SK-N-SH treated with all-trans-retinoic acid at 6 μM for 48 hours (cell line): ENCODE measurements at regions not wholly inside any gene's neighbourhood (a gene's known extent, or its start where the extent isn't known, plus 50 kb on each side); places are given as distances from the start of the nearest gene placed in this dataset.

Experiments used
- ARNTL ChIP-seq: fragments of 450-650 bp; formaldehyde crosslinking; IDR thresholded peaks from 2 replicates; pipeline ENCODE4 v1.5.0; 2020; ENCODE audit warnings: low read depth, mild to moderate bottlenecking, moderate library complexity, borderline replicate concordance
- ESRRG ChIP-seq: fragments of 250-450 bp; sonication (Bioruptor Pico); IDR thresholded peaks from 2 replicates; pipeline ENCODE4 v1.6.1; 2021; ENCODE audit warnings: mild to moderate bottlenecking
- OSR1 ChIP-seq: fragments of 250-450 bp; sonication (Bioruptor Pico); IDR thresholded peaks from 2 replicates; pipeline ENCODE4 v1.8.0; 2022; ENCODE audit warnings: moderate library complexity, mild to moderate bottlenecking, inconsistent platforms
- RARB ChIP-seq: fragments of 250-450 bp; sonication (Bioruptor Pico); IDR thresholded peaks from 2 replicates; pipeline ENCODE4 v1.8.0; 2021; ENCODE audit warnings: mild to moderate bottlenecking, moderate library complexity
- ZC3H10 ChIP-seq: fragments of 250-450 bp; sonication (Bioruptor Pico); IDR thresholded peaks from 2 replicates; pipeline ENCODE4 v1.5.1; 2021; ENCODE audit warnings: mild to moderate bottlenecking, moderate library complexity
- ZFP3 ChIP-seq: fragments of 250-450 bp; sonication (Bioruptor Pico); IDR thresholded peaks from 2 replicates; pipeline ENCODE4 v1.5.0; 2020; ENCODE audit warnings: mild to moderate bottlenecking, moderate library complexity
- ZFP30 ChIP-seq: fragments of 450-650 bp; formaldehyde crosslinking; IDR thresholded peaks from 2 replicates; pipeline ENCODE4 v1.5.0; 2022; ENCODE audit warnings: mild to moderate bottlenecking, moderate library complexity
- TF ChIP-seq, protein P1 (sequence below): fragments of 250-450 bp; sonication (Bioruptor Pico); IDR thresholded peaks from 2 replicates; pipeline ENCODE4 v1.8.0; 2021; ENCODE audit warnings: low read depth, mild to moderate bottlenecking, moderate library complexity, borderline replicate concordance
- TF ChIP-seq, protein P2 (sequence below): fragments of 250-450 bp; sonication (Bioruptor Pico); IDR thresholded peaks from 2 replicates; pipeline ENCODE4 v1.8.0; 2020; ENCODE audit warnings: mild to moderate bottlenecking, moderate library complexity, borderline replicate concordance
- TF ChIP-seq, protein P3 (sequence below): fragments of 250-450 bp; sonication (Bioruptor Pico); IDR thresholded peaks from 2 replicates; pipeline ENCODE4 v1.5.1; 2020; ENCODE audit warnings: low read depth, mild to moderate bottlenecking, moderate library complexity
- TF ChIP-seq, protein P4 (sequence below): fragments of 250-450 bp; sonication (Bioruptor Pico); IDR thresholded peaks from 2 replicates; pipeline ENCODE4 v1.5.1; 2021; ENCODE audit warnings: mild to moderate bottlenecking, moderate library complexity

DNA sequence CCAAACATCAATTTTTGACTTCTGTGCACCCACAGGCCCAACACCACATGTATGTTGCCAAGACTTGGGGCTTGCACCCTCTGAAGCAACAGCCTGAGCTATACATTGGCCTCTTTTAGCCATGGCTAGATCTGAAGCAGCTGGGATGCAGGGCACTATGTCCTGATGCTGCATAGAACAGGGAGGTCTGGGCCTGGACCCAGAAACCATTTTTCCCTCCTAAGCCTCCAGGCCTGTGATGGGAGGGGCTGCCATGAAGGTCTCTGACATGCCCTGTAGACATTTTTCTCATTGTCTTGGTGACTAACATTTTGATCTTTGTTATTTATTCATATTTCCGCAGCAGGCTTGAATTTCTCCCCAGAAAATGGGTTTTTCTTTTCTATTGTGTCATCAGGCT, 330.0 kb downstream of the PYDC2 start:
- no peak for TF ChIP-seq ESRRG (CRISPR knock-in tag)
- TF ChIP-seq ZFP30 (CRISPR knock-in tag) = no peak
- TF ChIP-seq, protein P1, sequence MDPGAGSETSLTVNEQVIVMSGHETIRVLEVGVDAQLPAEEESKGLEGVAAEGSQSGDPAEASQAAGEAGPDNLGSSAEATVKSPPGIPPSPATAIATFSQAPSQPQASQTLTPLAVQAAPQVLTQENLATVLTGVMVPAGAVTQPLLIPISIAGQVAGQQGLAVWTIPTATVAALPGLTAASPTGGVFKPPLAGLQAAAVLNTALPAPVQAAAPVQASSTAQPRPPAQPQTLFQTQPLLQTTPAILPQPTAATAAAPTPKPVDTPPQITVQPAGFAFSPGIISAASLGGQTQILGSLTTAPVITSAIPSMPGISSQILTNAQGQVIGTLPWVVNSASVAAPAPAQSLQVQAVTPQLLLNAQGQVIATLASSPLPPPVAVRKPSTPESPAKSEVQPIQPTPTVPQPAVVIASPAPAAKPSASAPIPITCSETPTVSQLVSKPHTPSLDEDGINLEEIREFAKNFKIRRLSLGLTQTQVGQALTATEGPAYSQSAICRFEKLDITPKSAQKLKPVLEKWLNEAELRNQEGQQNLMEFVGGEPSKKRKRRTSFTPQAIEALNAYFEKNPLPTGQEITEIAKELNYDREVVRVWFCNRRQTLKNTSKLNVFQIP = no peak
- no peak for TF ChIP-seq OSR1 (CRISPR knock-in tag)
- TF ChIP-seq, protein P2, sequence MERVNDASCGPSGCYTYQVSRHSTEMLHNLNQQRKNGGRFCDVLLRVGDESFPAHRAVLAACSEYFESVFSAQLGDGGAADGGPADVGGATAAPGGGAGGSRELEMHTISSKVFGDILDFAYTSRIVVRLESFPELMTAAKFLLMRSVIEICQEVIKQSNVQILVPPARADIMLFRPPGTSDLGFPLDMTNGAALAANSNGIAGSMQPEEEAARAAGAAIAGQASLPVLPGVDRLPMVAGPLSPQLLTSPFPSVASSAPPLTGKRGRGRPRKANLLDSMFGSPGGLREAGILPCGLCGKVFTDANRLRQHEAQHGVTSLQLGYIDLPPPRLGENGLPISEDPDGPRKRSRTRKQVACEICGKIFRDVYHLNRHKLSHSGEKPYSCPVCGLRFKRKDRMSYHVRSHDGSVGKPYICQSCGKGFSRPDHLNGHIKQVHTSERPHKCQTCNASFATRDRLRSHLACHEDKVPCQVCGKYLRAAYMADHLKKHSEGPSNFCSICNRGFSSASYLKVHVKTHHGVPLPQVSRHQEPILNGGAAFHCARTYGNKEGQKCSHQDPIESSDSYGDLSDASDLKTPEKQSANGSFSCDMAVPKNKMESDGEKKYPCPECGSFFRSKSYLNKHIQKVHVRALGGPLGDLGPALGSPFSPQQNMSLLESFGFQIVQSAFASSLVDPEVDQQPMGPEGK (CRISPR knock-in tag) = no peak
- TF ChIP-seq, protein P3, sequence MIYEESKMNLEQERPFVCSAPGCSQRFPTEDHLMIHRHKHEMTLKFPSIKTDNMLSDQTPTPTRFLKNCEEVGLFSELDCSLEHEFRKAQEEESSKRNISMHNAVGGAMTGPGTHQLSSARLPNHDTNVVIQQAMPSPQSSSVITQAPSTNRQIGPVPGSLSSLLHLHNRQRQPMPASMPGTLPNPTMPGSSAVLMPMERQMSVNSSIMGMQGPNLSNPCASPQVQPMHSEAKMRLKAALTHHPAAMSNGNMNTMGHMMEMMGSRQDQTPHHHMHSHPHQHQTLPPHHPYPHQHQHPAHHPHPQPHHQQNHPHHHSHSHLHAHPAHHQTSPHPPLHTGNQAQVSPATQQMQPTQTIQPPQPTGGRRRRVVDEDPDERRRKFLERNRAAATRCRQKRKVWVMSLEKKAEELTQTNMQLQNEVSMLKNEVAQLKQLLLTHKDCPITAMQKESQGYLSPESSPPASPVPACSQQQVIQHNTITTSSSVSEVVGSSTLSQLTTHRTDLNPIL (CRISPR knock-in tag) = no peak
- no peak for TF ChIP-seq ZFP3 (CRISPR knock-in tag)
- no peak for TF ChIP-seq ZC3H10 (CRISPR knock-in tag)
- no peak for TF ChIP-seq RARB (CRISPR knock-in tag)
- no peak for TF ChIP-seq ARNTL (CRISPR knock-in tag)
- TF ChIP-seq, protein P4, sequence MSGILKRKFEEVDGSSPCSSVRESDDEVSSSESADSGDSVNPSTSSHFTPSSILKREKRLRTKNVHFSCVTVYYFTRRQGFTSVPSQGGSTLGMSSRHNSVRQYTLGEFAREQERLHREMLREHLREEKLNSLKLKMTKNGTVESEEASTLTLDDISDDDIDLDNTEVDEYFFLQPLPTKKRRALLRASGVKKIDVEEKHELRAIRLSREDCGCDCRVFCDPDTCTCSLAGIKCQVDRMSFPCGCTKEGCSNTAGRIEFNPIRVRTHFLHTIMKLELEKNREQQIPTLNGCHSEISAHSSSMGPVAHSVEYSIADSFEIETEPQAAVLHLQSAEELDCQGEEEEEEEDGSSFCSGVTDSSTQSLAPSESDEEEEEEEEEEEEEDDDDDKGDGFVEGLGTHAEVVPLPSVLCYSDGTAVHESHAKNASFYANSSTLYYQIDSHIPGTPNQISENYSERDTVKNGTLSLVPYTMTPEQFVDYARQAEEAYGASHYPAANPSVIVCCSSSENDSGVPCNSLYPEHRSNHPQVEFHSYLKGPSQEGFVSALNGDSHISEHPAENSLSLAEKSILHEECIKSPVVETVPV (CRISPR knock-in tag) = no peak
